Ascending aorta (tissue), 2 donors: ENCODE measurements at regions not wholly inside any gene's neighbourhood (a gene's known extent, or its start where the extent isn't known, plus 50 kb on each side); places are given as distances from the start of the nearest gene placed in this dataset.

Experiments used
- DNase-seq, 2 donors: peaks; one replicate each; pipeline ENCODE4 v3.0.0-alpha.2; 2019; ENCODE audit warnings: low spot score in 2 of 2
- H3K27ac ChIP-seq, 2 donors: fragments of 200-600 bp; sonication (generic); one replicate each; pipeline ENCODE4 v1.5.1; 2016 to 2017; ENCODE audit warnings: mild to moderate bottlenecking in 1 of 2
- H3K27me3 ChIP-seq: fragments of 200-600 bp; sonication (generic); one replicate; pipeline ENCODE4 v1.5.1; 2017
- H3K36me3 ChIP-seq, 2 donors: fragments of 200-600 bp; sonication (generic); one replicate each; pipeline ENCODE4 v1.5.1; 2016
- H3K4me1 ChIP-seq, 2 donors: fragments of 200-600 bp; sonication (generic); one replicate each; pipeline ENCODE4 v1.5.1; 2016 to 2017; ENCODE audit warnings: mild to moderate bottlenecking in 1 of 2
- H3K4me3 ChIP-seq, 2 donors: fragments of 200-600 bp; sonication (generic); one replicate each; pipeline ENCODE4 v1.5.1; 2016 to 2017; ENCODE audit warnings: mild to moderate bottlenecking in 1 of 2
- H3K9me3 ChIP-seq, 2 donors: fragments of 200-600 bp; sonication (generic); one replicate each; pipeline ENCODE4 v1.5.1; 2016
- intact Hi-C: fragments of 100-400 bp; cut with DNase I; formaldehyde crosslinking; loops from one replicate; pipeline ENCODE4 v1.15.1; 2023
- TF ChIP-seq, protein P1 (sequence below), 3 experiments: fragments of 200-600 bp in 2 of 3; fragments of 450-650 bp in 1 of 3; sonication (generic) in 2 of 3; IDR thresholded peaks; one replicate each; pipeline ENCODE4 v1.5.1; 2016 to 2019; ENCODE audit warnings: antibody characterized with exemption in 3 of 3, mild to moderate bottlenecking in 1 of 3, moderate library complexity in 1 of 3

- H3K9me3 ChIP-seq: no peaks in the 10 kb centered on the region
- H3K27me3 ChIP-seq: no peaks in the 10 kb centered on the region
- TF ChIP-seq, protein P1, sequence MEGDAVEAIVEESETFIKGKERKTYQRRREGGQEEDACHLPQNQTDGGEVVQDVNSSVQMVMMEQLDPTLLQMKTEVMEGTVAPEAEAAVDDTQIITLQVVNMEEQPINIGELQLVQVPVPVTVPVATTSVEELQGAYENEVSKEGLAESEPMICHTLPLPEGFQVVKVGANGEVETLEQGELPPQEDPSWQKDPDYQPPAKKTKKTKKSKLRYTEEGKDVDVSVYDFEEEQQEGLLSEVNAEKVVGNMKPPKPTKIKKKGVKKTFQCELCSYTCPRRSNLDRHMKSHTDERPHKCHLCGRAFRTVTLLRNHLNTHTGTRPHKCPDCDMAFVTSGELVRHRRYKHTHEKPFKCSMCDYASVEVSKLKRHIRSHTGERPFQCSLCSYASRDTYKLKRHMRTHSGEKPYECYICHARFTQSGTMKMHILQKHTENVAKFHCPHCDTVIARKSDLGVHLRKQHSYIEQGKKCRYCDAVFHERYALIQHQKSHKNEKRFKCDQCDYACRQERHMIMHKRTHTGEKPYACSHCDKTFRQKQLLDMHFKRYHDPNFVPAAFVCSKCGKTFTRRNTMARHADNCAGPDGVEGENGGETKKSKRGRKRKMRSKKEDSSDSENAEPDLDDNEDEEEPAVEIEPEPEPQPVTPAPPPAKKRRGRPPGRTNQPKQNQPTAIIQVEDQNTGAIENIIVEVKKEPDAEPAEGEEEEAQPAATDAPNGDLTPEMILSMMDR (IDR thresholded peaks at IDR 0.05): no peak
- no peaks in the 10 kb centered on the region for H3K36me3 ChIP-seq
- no peaks in the 10 kb centered on the region for H3K4me1 ChIP-seq
- intact Hi-C loops: no loop called here
- H3K4me3 ChIP-seq: no peak overlapping the region
- DNase-seq: no peak
- H3K27ac ChIP-seq: no peak overlapping the region
These were observed 130.6 kb downstream of the TENT4A start for GRCh38 chr5:6843821-6844220.

DNA sequence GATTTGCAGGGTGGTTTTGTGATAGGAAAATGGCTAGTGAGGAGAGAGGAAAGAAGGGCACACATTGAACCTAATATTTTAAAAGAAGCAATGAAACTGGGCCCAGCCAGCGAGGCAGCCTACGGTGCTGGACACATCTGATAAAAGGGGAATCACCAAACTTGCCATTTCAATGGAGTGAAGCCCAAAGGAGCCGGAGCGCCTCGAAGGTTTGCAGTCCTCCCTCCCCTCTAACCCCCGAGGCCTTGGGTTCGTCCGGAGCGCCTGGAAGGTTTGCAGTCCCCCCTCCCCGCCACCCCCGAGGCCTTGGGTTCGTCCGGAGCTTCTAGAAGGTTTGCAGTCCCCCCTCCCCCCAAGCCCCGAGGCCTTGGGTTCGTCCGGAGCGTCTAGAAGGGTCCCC, 132.6 kb downstream of the TENT4A start:
- Histone ChIP-seq H3K27me3 (no peaks in the 10 kb centered on the region), H3K27ac (no peak overlapping the region), H3K4me1 (no peaks in the 10 kb centered on the region), H3K4me3 (no peak overlapping the region), H3K36me3 (no peaks in the 10 kb centered on the region), H3K9me3 (no peaks in the 10 kb centered on the region)
- intact Hi-C loops: no loop called here
- TF ChIP-seq, protein P1 (IDR thresholded peaks at IDR 0.05): no peak
- DNase-seq: no peak

GRCh38 chr5:6847870-6848269, 134.6 kb downstream of the TENT4A start:
- H3K36me3 ChIP-seq: no peaks in the 10 kb centered on the region
- TF ChIP-seq, protein P1 (IDR thresholded peaks at IDR 0.05): no peak
- no peaks in the 10 kb centered on the region for H3K27me3 ChIP-seq
- peaks cover 0 to 4% of the 10 kb centered on the region in 2 donors for H3K9me3 ChIP-seq
- no peaks in the 10 kb centered on the region for H3K4me1 ChIP-seq
- intact Hi-C loops: no loop called here
- H3K27ac ChIP-seq: no peak overlapping the region
- no peak for DNase-seq
- no peak overlapping the region for H3K4me3 ChIP-seq

- Histone ChIP-seq H3K36me3 (no peaks in the 10 kb centered on the region), H3K9me3 (peaks cover 0 to 8% of the 10 kb centered on the region in 2 donors), H3K4me3 (no peak overlapping the region), H3K27me3 (no peaks in the 10 kb centered on the region), H3K4me1 (no peaks in the 10 kb centered on the region), H3K27ac (no peak overlapping the region)
- no peak for DNase-seq
- intact Hi-C loops: no loop called here
- TF ChIP-seq, protein P1 (IDR thresholded peaks at IDR 0.05): no peak
These were observed 136.3 kb downstream of the TENT4A start for GRCh38 chr5:6849316-6850105.

- no peak for DNase-seq
- intact Hi-C loops: no loop called here
- Histone ChIP-seq H3K9me3 (peaks cover 0 to 8% of the 10 kb centered on the region in 2 donors), H3K27ac (no peak overlapping the region), H3K27me3 (no peaks in the 10 kb centered on the region), H3K36me3 (no peaks in the 10 kb centered on the region), H3K4me1 (no peaks in the 10 kb centered on the region), H3K4me3 (no peak overlapping the region)
- TF ChIP-seq, protein P1 (IDR thresholded peaks at IDR 0.05): no peak
These were observed 136.8 kb downstream of the TENT4A start for GRCh38 chr5:6850106-6850432.
